ENCODE measurements at regions not wholly inside any gene's neighbourhood (a gene's known extent, or its start where the extent isn't known, plus 50 kb on each side); places are given as distances from the start of the nearest gene placed in this dataset.

DNA sequence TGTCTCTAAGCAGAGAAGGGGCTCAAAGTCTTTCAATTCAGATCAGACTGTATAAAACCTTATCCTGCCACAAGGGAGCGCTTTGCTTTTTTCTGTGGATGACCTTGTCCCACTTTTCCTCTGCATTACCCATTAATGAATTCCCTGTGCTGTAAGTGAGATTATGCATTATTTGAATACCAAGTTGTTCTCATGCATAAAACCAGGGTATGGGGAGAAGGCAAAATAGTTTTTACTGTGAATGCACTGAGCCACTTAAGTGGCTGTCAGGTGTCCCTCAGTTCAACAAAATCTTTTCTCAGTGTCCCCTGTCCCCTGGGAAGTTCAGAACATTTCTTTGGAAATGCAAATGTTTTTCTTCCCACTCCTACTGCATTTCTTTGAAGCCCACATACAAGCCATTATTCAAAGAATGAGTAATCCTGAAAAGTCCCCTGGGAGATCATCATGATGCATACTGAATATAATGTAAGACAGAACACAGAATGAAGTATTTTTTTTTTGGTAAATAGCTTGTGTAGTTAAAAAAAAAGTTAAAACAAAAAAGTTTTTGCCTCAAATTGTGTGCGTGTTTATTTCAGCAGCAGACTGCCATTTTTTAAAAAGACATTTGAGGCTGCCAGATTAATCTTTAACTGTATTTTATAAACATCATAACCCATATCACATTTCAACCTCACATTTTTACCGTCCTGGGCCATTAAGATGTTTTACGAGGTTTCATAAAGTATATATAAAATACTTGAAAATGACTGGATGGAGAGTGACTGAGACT, 506.7 kb upstream of the PCDH9 start:
- TF ChIP-seq, protein P1, sequence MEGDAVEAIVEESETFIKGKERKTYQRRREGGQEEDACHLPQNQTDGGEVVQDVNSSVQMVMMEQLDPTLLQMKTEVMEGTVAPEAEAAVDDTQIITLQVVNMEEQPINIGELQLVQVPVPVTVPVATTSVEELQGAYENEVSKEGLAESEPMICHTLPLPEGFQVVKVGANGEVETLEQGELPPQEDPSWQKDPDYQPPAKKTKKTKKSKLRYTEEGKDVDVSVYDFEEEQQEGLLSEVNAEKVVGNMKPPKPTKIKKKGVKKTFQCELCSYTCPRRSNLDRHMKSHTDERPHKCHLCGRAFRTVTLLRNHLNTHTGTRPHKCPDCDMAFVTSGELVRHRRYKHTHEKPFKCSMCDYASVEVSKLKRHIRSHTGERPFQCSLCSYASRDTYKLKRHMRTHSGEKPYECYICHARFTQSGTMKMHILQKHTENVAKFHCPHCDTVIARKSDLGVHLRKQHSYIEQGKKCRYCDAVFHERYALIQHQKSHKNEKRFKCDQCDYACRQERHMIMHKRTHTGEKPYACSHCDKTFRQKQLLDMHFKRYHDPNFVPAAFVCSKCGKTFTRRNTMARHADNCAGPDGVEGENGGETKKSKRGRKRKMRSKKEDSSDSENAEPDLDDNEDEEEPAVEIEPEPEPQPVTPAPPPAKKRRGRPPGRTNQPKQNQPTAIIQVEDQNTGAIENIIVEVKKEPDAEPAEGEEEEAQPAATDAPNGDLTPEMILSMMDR (optimal IDR thresholded peaks at IDR 0.05 in 1 of 3, IDR thresholded peaks at IDR 0.05 in 1 of 3, conservative IDR thresholded peaks at IDR 0.05 in 1 of 3; ENCODE audit: extremely low read depth in 1 of 3, insufficient read depth in 2 of 3, low read length in 3 of 3): no peak
- no peak for TF ChIP-seq EZH2 (IDR thresholded peaks at IDR 0.05; ENCODE audit: low read length)

Measured in keratinocyte (primary cell).